ENCODE measurements at regions not wholly inside any gene's neighbourhood (a gene's known extent, or its start where the extent isn't known, plus 50 kb on each side); places are given as distances from the start of the nearest gene placed in this dataset.

DNA sequence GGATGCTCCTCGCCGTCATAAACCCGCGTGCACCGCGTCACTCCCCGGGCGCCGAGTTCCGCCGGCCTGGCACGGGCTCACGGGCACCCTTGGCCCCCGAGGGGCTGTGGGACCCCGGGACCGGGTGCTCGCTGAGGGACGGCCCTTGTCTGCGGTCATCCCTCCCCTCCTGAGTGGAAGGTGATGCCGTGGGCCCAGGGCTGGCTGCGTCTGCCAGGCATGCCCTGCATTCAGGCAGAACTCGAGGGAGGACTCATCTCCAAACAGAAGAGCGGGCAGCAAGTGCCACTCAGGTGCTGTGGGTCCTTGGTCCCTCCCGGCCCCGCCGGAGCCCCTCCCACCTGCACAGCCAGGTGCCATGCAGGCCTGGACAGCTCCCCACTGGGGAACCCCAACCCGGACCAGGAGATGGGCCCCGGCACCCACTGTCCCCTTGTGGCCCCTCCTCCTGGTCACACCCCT is 61.3 kb downstream of the UNCX start (continued):
- TF ChIP-seq GLI4 (tag by site-specific recombination; IDR thresholded peaks at IDR 0.05) (no peak), ZNF610 (tag by site-specific recombination; IDR thresholded peaks at IDR 0.05; ENCODE audit: borderline replicate concordance) (no peak)
- TF ChIP-seq, protein P1, sequence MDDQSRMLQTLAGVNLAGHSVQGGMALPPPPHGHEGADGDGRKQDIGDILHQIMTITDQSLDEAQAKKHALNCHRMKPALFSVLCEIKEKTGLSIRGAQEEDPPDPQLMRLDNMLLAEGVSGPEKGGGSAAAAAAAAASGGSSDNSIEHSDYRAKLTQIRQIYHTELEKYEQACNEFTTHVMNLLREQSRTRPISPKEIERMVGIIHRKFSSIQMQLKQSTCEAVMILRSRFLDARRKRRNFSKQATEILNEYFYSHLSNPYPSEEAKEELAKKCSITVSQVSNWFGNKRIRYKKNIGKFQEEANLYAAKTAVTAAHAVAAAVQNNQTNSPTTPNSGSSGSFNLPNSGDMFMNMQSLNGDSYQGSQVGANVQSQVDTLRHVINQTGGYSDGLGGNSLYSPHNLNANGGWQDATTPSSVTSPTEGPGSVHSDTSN (CRISPR knock-in tag; IDR thresholded peaks at IDR 0.05) = no peak

DNA sequence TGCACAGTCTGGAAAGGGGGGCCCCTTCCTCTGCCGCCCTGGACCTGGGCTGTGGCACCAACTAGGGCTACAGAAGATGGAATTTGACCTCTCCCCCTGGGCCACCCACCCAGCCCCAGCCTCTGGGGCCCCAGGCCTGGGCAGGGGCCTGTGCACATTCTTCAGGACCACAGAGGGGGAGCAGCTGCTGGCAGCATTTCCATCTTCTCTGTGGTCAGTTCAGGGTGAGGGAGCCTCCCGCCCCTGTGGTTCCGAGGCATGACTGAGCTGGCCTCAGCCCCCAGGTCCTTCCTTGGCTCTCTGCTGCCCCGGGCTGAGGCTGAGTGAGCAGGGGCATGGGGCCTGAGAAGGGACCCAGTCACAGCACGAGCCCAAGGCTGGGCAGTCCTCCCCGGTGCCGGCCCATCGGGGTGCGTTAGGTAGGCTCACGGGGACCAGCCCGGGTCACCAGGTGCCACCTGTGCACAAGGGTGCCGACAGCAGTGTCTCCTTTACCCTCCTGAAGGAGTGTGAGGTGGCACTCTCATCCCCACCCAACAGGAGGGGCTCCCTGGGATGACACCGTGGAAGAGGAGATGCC is 63.2 kb downstream of the UNCX start:
- Histone ChIP-seq H3K9me3 (ENCODE audit: control insufficient read depth, insufficient read depth, low read depth, low read length) (no peaks in the 10 kb centered on the region), H3K27ac (ENCODE audit: extremely low read depth, low read depth, low read length) (no peak overlapping the region), H3K4me3 (ENCODE audit: low read depth, low read length) (no peak overlapping the region), H3K4me1 (ENCODE audit: control insufficient read depth, insufficient read depth, low read length) (no peaks in the 10 kb centered on the region), H3K36me3 (ENCODE audit: control insufficient read depth in 2 of 2, insufficient read depth in 1 of 2, low read length in 2 of 2) (no peaks in the 10 kb centered on the region)
- 0 out of 2 replicates have a peak, but pooled peaks have one; percentile 12 for TF ChIP-seq ZNF423 (tag by site-specific recombination; IDR thresholded peaks at IDR 0.05)
- no peak for TF ChIP-seq ZNF211 (tag by site-specific recombination; IDR thresholded peaks at IDR 0.05; ENCODE audit: low read depth)
- POLR2A ChIA-PET = no interaction called here
- CTCF ChIA-PET = no interaction called here

DNA sequence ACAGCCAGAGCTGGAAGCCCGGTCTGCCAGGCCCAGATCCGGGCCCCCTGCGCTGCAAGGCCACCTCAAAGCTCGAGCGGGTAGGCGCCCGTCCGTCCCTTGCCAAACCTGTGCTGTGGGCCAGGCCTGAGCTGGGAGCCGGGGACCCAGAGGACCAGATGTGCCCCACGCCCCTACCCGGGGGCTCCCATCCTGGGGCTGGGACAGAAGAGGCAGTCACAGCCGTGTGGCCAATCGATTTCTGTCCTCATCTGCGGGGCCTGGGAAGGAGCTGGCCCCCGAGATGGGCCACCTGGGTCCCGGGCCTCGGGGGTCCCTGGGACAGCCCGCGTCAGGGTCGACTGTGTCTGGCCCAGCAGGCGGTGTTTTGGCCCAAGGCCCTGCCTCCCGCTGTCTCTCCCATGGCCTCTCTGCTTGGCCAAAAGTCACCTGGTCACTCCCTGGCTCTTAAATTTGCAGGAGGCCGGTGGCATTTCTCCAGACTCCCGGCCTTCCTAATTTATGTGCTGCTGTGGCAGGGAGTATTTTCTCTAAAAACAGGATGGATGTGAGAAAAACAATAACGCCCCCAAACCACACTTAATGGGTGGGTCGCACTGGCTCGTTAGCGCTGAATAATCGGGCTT is 63.8 kb downstream of the UNCX start:
- H3K36me3 ChIP-seq (ENCODE audit: control insufficient read depth in 2 of 2, insufficient read depth in 1 of 2, low read length in 2 of 2) = no peaks in the 10 kb centered on the region
- H3K4me3 ChIP-seq (ENCODE audit: low read depth, low read length) = no peak overlapping the region
- TF ChIP-seq, protein P2, sequence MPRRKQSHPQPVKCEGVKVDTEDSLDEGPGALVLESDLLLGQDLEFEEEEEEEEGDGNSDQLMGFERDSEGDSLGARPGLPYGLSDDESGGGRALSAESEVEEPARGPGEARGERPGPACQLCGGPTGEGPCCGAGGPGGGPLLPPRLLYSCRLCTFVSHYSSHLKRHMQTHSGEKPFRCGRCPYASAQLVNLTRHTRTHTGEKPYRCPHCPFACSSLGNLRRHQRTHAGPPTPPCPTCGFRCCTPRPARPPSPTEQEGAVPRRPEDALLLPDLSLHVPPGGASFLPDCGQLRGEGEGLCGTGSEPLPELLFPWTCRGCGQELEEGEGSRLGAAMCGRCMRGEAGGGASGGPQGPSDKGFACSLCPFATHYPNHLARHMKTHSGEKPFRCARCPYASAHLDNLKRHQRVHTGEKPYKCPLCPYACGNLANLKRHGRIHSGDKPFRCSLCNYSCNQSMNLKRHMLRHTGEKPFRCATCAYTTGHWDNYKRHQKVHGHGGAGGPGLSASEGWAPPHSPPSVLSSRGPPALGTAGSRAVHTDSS (tag by site-specific recombination; IDR thresholded peaks at IDR 0.05) = no peak
- TF ChIP-seq ZNF626 (tag by site-specific recombination; IDR thresholded peaks at IDR 0.05) (no peak), ZIC2 (tag by site-specific recombination; IDR thresholded peaks at IDR 0.05) (0 out of 2 replicates have a peak, but pooled peaks have one; percentile 18), ZNF274 (IDR thresholded peaks at IDR 0.05; ENCODE audit: low read length) (no peak), ZNF274 (tag by site-specific recombination; IDR thresholded peaks at IDR 0.05; ENCODE audit: borderline replicate concordance) (no peak), KLF8 (tag by site-specific recombination; IDR thresholded peaks at IDR 0.05) (no peak), ZBTB1 (tag by site-specific recombination; IDR thresholded peaks at IDR 0.05) (no peak), ZNF843 (tag by site-specific recombination; IDR thresholded peaks at IDR 0.05) (no peak), HOXD13 (CRISPR knock-in tag; IDR thresholded peaks at IDR 0.05; ENCODE audit: borderline replicate concordance) (no peak)
- TF ChIP-seq, protein P3, sequence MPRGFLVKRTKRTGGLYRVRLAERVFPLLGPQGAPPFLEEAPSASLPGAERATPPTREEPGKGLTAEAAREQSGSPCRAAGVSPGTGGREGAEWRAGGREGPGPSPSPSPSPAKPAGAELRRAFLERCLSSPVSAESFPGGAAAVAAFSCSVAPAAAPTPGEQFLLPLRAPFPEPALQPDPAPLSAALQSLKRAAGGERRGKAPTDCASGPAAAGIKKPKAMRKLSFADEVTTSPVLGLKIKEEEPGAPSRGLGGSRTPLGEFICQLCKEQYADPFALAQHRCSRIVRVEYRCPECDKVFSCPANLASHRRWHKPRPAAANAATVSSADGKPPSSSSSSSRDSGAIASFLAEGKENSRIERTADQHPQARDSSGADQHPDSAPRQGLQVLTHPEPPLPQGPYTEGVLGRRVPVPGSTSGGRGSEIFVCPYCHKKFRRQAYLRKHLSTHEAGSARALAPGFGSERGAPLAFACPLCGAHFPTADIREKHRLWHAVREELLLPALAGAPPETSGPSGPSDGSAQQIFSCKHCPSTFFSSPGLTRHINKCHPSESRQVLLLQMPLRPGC (tag by site-specific recombination; IDR thresholded peaks at IDR 0.05) = no peak
- ChIA-PET CTCF (no interaction called here), POLR2A (no interaction called here)
- H3K27ac ChIP-seq (ENCODE audit: extremely low read depth, low read depth, low read length) = no peak overlapping the region
- no peaks in the 10 kb centered on the region for H3K9me3 ChIP-seq (ENCODE audit: control insufficient read depth, insufficient read depth, low read depth, low read length)
- no peaks in the 10 kb centered on the region for H3K4me1 ChIP-seq (ENCODE audit: control insufficient read depth, insufficient read depth, low read length)

Measured in HEK293 (cell line).